GM12878 (cell line): ENCODE measurements at regions not wholly inside any gene's neighbourhood (a gene's known extent, or its start where the extent isn't known, plus 50 kb on each side); places are given as distances from the start of the nearest gene placed in this dataset.

Source experiments
- ATAC-seq: fragments of 200-7000 bp; cut with Tn5 transposase; 3 replicates; pipeline ENCODE4 v1.9.1; 2020; ENCODE audit warnings: mild to moderate bottlenecking, moderate library complexity
- BruUV-seq: library from RNA; stranded (reverse); fragments of 400-500 nt; replicated peaks from 2 replicates; lab custom pipeline; 2021; lab: Mats Ljungman, UMichigan
- CTCF ChIA-PET: fragments of 300-600 bp; sonication (Branson Sonifier 250); formaldehyde crosslinking; extraction: SDS; loops from one replicate; lab custom pipeline; 2021; ENCODE audit warnings: inconsistent platforms; lab: Yijun Ruan, JAX
- POLR2A ChIA-PET: fragments of 350-600 bp; formaldehyde crosslinking; extraction: SDS; loops from one replicate; lab custom pipeline; 2021; ENCODE audit warnings: inconsistent platforms; lab: Charles Lee
- RAD21 ChIA-PET: fragments of 300-600 bp; sonication (Branson Sonifier 250); formaldehyde crosslinking; loops from one replicate; lab custom pipeline; 2023; ENCODE audit warnings: antibody characterized with exemption; ENCODE audit not compliant: unreplicated experiment; lab: Charles Lee
- SMC1A ChIA-PET: fragments of 300-600 bp; sonication (Branson Sonifier 250); formaldehyde crosslinking; loops from one replicate; lab custom pipeline; 2023; ENCODE audit not compliant: unreplicated experiment, uncharacterized antibody; lab: Charles Lee
- DNase-seq: peaks from one replicate; pipeline ENCODE4 v3.0.0-alpha.2; 2011; ENCODE audit warnings: low read depth, low spot score
- FAIRE-seq: peaks from 3 replicates; lab custom pipeline; 2011; peaks lifted over from hg19 to GRCh38; lab: Jason Lieb, UNC
- H2AFZ ChIP-seq: 2 replicates; pipeline ENCODE4 v1.6.0; 2011; ENCODE audit warnings: low read depth, low read length, control low read depth; ENCODE audit not compliant: control insufficient read depth
- H3K27ac ChIP-seq: 2 replicates; pipeline ENCODE4 v1.5.1; 2011; ENCODE audit warnings: control low read depth; ENCODE audit not compliant: control insufficient read depth, insufficient read depth
- H3K27me3 ChIP-seq, 2 experiments: replicated peaks in 1 of 2; 2 replicates each; pipeline versions ENCODE4 v1.6.0 to v1.6.1; 2011; ENCODE audit warnings: low read length in 1 of 2; ENCODE audit not compliant: control insufficient read depth in 2 of 2, insufficient read depth in 2 of 2
- H3K36me3 ChIP-seq, 2 experiments: 2 replicates each; pipeline ENCODE4 v1.5.1; 2011; ENCODE audit warnings: low read length in 1 of 2; ENCODE audit not compliant: control insufficient read depth in 2 of 2, insufficient read depth in 2 of 2
- H3K4me1 ChIP-seq: 2 replicates; pipeline ENCODE4 v1.6.1; 2011; ENCODE audit warnings: mild to moderate bottlenecking, low read length, moderate library complexity, mixed read lengths; ENCODE audit not compliant: control insufficient read depth, insufficient read depth
- H3K4me2 ChIP-seq: 2 replicates; pipeline ENCODE4 v1.6.0; 2011; ENCODE audit warnings: control low read depth; ENCODE audit not compliant: control insufficient read depth, insufficient read depth
- H3K4me3 ChIP-seq: fragments of 200-600 bp; sonication (generic); 2 replicates; pipeline ENCODE4 v1.5.1; 2016
- H3K79me2 ChIP-seq: 2 replicates; pipeline ENCODE4 v1.6.0; 2011; ENCODE audit warnings: low read length; ENCODE audit not compliant: control insufficient read depth, insufficient read depth
- H3K9ac ChIP-seq: 2 replicates; pipeline ENCODE4 v1.8.0; 2011; ENCODE audit warnings: low read length, control low read depth, mixed read lengths; ENCODE audit not compliant: control insufficient read depth, insufficient read depth
- H3K9me3 ChIP-seq: replicated peaks from 3 replicates; pipeline ENCODE4 v1.5.1; 2011; ENCODE audit warnings: mild to moderate bottlenecking, low read length; ENCODE audit not compliant: control insufficient read depth, insufficient read depth
- H4K20me1 ChIP-seq: 2 replicates; pipeline ENCODE4 v1.6.0; 2011; ENCODE audit not compliant: control insufficient read depth, insufficient read depth
- BRCA1 ChIP-seq: IDR thresholded peaks from 2 replicates; pipeline ENCODE4 v1.6.1; 2011; ENCODE audit warnings: low read depth, low read length, improper control_type of control experiment
- CBX5 ChIP-seq: sonication (generic); IDR thresholded peaks from 2 replicates; pipeline ENCODE4 v1.6.1; 2016; ENCODE audit warnings: low read depth, moderate library complexity, mild to moderate bottlenecking, inconsistent platforms
- EZH2 ChIP-seq: IDR thresholded peaks from 2 replicates; pipeline ENCODE4 v1.6.1; 2012; ENCODE audit warnings: low read depth, mild to moderate bottlenecking, control low read depth, inconsistent platforms, low read length, borderline replicate concordance; ENCODE audit not compliant: control insufficient read depth
- MXI1 ChIP-seq: fragments of 150-350 bp; IDR thresholded peaks from 2 replicates; pipeline ENCODE4 v1.6.1; 2011; ENCODE audit warnings: low read depth, mild to moderate bottlenecking, inconsistent platforms, low read length, improper control_type of control experiment
- SP1 ChIP-seq: IDR thresholded peaks from one replicate; pipeline ENCODE4 v1.6.1; 2011; ENCODE audit warnings: low read depth, low read length
- SUZ12 ChIP-seq: fragments of 200-600 bp; sonication (generic); IDR thresholded peaks from one replicate; pipeline ENCODE4 v1.6.1; 2018; ENCODE audit warnings: antibody characterized with exemption, mild to moderate bottlenecking; ENCODE audit not compliant: unreplicated experiment
- TCF7 ChIP-seq: IDR thresholded peaks from 2 replicates; pipeline ENCODE4 v1.6.1; 2014; ENCODE audit warnings: antibody characterized with exemption, borderline replicate concordance
- ZNF217 ChIP-seq: fragments of 450-650 bp; IDR thresholded peaks from 2 replicates; pipeline ENCODE4 v1.6.1; 2017; ENCODE audit warnings: antibody characterized with exemption, mild to moderate bottlenecking
- WGBS: methylation state at CpG from one replicate; pipeline ENCODE4 v1.1.6; 2016; ENCODE audit warnings: low lambda C conversion rate; ENCODE audit not compliant: insufficient replicate concordance, insufficient coverage; ENCODE audit errors: missing lambda C conversion rate; 5-methylcytosine and 5-hydroxymethylcytosine counted together
- in situ Hi-C: fragments of 300-500 bp; cut with MboI; formaldehyde crosslinking; loops from 9 replicates; pipeline ENCODE4 v1.14.3; 2018; ENCODE audit warnings: mixed read lengths
- intact Hi-C: fragments of 100-400 bp; cut with micrococcal nuclease; formaldehyde crosslinking; loops from one replicate; pipeline ENCODE4 v1.14.2; 2022; ENCODE audit not compliant: unreplicated experiment

- Histone ChIP-seq H2AFZ (no peak overlapping the region), H3K36me3 (no peaks in the 10 kb centered on the region), H3K9me3 (no peaks in the 10 kb centered on the region), H3K79me2 (no peaks in the 10 kb centered on the region), H3K4me2 (no peak overlapping the region), H3K4me3 (no peak overlapping the region), H3K9ac (no peak overlapping the region), H3K4me1 (no peaks in the 10 kb centered on the region), H3K27me3 (no peaks in the 10 kb centered on the region), H3K27ac (no peak overlapping the region), H4K20me1 (no peaks in the 10 kb centered on the region)
- FAIRE-seq (no peak), ATAC-seq (no peak), DNase-seq (no peak)
- WGBS: 31% methylated on average over 4 of the region's 4 CpGs
- ChIA-PET POLR2A (no interaction called here), RAD21 (no interaction called here), CTCF (interaction anchor here (0.8 kb wide), 1 partner anchor 40 kb away, joined by 3 read pairs; no protein-coding TSS in a partner anchor), SMC1A (no interaction called here)
- in situ Hi-C loops (no loop called here), intact Hi-C loops (no loop called here)
- TF ChIP-seq ZNF217: no peak
- no peak for TF ChIP-seq BRCA1
- no peak for TF ChIP-seq SUZ12
- TF ChIP-seq SP1: no peak
- no peak for TF ChIP-seq EZH2
- no peak for TF ChIP-seq MXI1
- no TSS peak for BruUV-seq
Measured at GRCh38 chr21:32900814-32901213, 124.9 kb upstream of the OLIG2 start.

GRCh38 chr21:32907521-32907920, 118.2 kb upstream of the OLIG2 start:
- CTCF ChIA-PET: interaction anchor here (0.6 to 1.5 kb wide), 2 partner anchors 33 to 572 kb away, joined by 3 read pairs; no protein-coding TSS in a partner anchor
- BruUV-seq: no TSS peak
- Histone ChIP-seq H3K4me2 (no peak overlapping the region), H3K79me2 (no peaks in the 10 kb centered on the region), H4K20me1 (no peaks in the 10 kb centered on the region), H3K9ac (no peak overlapping the region), H3K9me3 (no peaks in the 10 kb centered on the region), H3K27ac (no peak overlapping the region), H3K27me3 (no peaks in the 10 kb centered on the region), H2AFZ (no peak overlapping the region), H3K4me3 (no peak overlapping the region), H3K36me3 (no peaks in the 10 kb centered on the region), H3K4me1 (no peaks in the 10 kb centered on the region)
- in situ Hi-C loops (no loop called here), intact Hi-C loops (no loop called here)
- POLR2A ChIA-PET: no interaction called here
- ATAC-seq (no peak), FAIRE-seq (no peak), DNase-seq (no peak)
- RAD21 ChIA-PET: no interaction called here
- WGBS: 33% methylated on average over 3 of the region's 3 CpGs
- TF ChIP-seq TCF7 (no peak), CBX5 (no peak)
- SMC1A ChIA-PET: no interaction called here
